ENCODE measurements at regions not wholly inside any gene's neighbourhood (a gene's known extent, or its start where the extent isn't known, plus 50 kb on each side); places are given as distances from the start of the nearest gene placed in this dataset.
"Not testable (repeated sequence)": the region's sequence is repeated elsewhere in the genome, so short reads cannot be mapped to it uniquely, and the experiment has no call there.

GRCh38 chr6:85752602-85753001 is 109.9 kb upstream of the SYNCRIP start:
- DNase-seq = no peak

- no peak for DNase-seq
These were observed 108.8 kb upstream of the SYNCRIP start for GRCh38 chr6:85751374-85752055.

GRCh38 chr6:85750146-85750545 is 107.5 kb upstream of the SYNCRIP start:
- not testable (repeated sequence) for DNase-seq

GRCh38 chr6:85749236-85749635 is 106.5 kb upstream of the SYNCRIP start:
- no peak for DNase-seq

GRCh38 chr6:85747666-85748065 is 105.0 kb upstream of the SYNCRIP start:
- DNase-seq = no peak

- no peak for DNase-seq
These were observed 104.4 kb upstream of the SYNCRIP start for GRCh38 chr6:85747093-85747492.

- DNase-seq = no peak
These were observed 101.8 kb upstream of the SYNCRIP start for GRCh38 chr6:85744433-85744970.

GRCh38 chr6:85726206-85726605 is 83.5 kb upstream of the SYNCRIP start:
- DNase-seq = no peak

GRCh38 chr6:85715797-85716196 is 73.1 kb upstream of the SYNCRIP start:
- DNase-seq = no peak

GRCh38 chr6:85714893-85715530 is 72.3 kb upstream of the SYNCRIP start:
- DNase-seq = peak in 4 of 56 donors; percentile 1 to 2 (median 2)

- DNase-seq = no peak
These were observed 69.7 kb upstream of the SYNCRIP start for GRCh38 chr6:85712346-85712745.

GRCh38 chr6:85707515-85708145 is 64.9 kb upstream of the SYNCRIP start:
- DNase-seq = not testable (repeated sequence)

GRCh38 chr6:85706272-85706671 is 63.6 kb upstream of the SYNCRIP start:
- no peak for DNase-seq

- no peak for DNase-seq
These were observed 62.5 kb upstream of the SYNCRIP start for GRCh38 chr6:85705220-85705619.

GRCh38 chr6:85703406-85703805 is 60.7 kb upstream of the SYNCRIP start:
- no peak for DNase-seq

Data from nucleus accumbens (tissue), 56 donors.